ACHN (cell line): ENCODE measurements at regions not wholly inside any gene's neighbourhood (a gene's known extent, or its start where the extent isn't known, plus 50 kb on each side); places are given as distances from the start of the nearest gene placed in this dataset.
A peak's percentile ranks its signal among the peaks of the same experiment; 100 is the strongest.
"Not testable (repeated sequence)": the region's sequence is repeated elsewhere in the genome, so short reads cannot be mapped to it uniquely, and the experiment has no call there.

Source experiments
- DNase-seq: peaks from one replicate; pipeline ENCODE4 v3.0.0-alpha.2; 2015
- in situ Hi-C: cut with HindIII; loops from 2 replicates; pipeline ENCODE4 v1.10.0; 2017; ENCODE audit warnings: low sequenced_read_pairs, low pct_ligation_motif_present, low pct_unique_long_range_greater_than_20kb

GRCh38 chr6:91198588-91199255 is 611.9 kb upstream of the MAP3K7 start:
- in situ Hi-C loops = no loop called here
- DNase-seq = no peak

GRCh38 chr6:91196729-91197128 is 609.9 kb upstream of the MAP3K7 start:
- no peak for DNase-seq
- in situ Hi-C loops = no loop called here

GRCh38 chr6:91193446-91193845 is 606.6 kb upstream of the MAP3K7 start:
- no peak for DNase-seq
- in situ Hi-C loops = no loop called here

- DNase-seq, in situ Hi-C loops: not testable (repeated sequence)
Measured at GRCh38 chr6:91190041-91190440, 603.2 kb upstream of the MAP3K7 start.

DNA sequence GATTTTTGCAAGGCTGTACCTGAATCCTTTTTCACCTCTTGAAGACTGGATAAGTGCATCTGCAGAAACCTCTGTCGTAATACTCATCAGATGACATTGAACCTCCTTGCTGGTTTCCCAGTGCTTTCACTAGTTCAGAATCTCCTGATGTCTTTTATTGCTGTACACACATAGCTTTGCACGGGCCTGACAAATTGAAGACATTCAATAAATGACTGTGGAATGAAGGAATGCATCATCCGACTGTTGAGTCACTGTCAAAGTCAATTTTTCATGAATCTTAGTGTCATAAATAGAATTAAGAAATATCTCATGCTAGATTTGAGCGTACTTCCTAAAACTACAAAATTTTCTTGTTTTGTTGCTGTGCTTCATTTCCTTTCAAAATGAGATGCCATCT is 598.2 kb upstream of the MAP3K7 start:
- in situ Hi-C loops = no loop called here
- no peak for DNase-seq

- in situ Hi-C loops = no loop called here
- DNase-seq = no peak
Measured at GRCh38 chr6:91181416-91181815, 594.5 kb upstream of the MAP3K7 start.

DNA sequence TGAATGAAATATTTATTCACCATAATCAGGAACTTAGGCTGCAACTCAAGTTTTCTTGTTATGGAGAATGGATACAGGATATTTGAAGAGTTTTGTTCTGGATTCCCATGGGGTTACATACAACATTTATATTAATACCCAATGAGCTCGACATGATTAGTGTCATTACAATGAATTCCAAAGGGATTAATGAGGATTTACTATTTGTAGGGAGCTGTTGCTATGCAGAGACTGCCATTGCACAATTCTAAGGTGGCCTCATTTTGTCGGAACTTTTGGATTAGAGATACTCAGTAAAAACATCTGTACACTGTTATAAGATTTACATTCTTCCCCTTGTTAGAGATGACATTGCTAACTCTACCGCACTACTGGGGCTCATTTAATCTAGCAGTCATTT is 586.8 kb upstream of the MAP3K7 start:
- in situ Hi-C loops = no loop called here
- no peak for DNase-seq

DNA sequence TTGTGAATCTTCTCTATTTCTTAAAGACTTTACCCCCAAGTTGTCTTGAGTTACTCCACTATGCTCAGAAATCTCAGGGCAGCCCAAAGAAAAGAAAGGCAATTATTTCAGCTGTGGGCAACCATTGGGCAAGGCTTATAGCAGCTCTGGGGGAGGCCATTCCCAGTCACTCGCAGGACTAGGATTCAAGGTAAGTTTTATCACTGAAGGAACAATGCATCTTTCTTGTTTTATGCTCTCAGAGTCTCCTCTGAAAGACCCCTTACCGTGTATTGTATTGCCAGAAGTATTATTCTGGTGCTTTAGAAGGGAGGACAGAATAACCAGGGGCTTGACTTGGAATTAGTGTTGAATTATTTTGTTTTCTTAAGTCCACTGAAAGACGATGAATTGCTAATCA is 586.3 kb upstream of the MAP3K7 start:
- in situ Hi-C loops = no loop called here
- DNase-seq = no peak

DNA sequence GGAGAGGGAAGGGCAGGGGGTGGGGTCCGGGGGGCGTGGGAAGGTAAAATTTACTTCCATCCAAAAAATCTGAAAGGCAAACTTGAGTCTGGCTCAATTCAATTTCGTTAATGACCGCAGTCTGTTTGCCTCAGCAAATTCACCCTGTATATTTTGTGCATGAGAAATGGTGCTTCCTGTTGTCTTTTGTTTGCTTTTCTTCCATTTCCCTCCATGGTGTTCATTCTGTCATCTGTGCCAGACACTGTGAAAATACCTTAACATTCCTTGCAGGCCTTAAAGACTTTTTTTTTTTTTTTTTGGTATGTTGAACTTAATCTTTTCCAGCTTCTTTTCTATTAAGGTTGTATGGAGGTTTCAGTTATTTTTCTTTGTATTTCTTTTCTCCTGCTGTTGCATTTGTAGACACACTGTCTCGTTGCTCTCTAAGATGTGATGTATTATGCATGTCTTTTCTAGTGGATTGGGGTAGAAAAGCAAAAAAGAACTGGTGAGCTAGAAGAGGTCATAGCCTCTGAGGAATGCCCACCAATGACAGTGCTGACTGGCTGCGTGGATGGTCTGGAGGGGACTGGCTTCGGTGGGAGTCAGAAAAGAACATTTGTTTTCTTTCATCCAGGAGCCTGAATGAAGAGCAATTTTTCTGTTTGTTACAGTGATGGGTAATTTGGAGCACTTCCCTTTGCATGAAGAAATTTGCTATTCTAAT is 585.0 kb upstream of the MAP3K7 start:
- in situ Hi-C loops = no loop called here
- DNase-seq = no peak

DNA sequence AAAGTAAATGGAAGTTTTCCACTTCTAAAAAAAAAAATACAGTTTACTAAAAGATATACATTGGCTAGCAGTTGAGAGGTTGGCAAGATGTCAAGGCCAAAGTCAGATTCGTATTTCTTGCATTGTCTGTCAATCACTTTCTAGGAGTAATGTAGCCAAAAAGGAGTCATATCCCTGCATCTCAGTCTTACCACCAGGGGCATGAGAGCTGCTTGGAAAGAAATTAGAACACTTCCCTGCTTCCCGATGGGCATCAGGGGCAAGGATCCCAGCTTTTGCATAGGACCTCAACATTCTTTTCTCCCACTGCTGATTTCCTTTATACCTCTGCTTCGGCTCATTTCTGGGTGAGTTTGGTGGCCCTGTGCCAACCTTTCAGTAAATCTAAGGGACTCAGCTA is 581.0 kb upstream of the MAP3K7 start:
- in situ Hi-C loops = no loop called here

DNA sequence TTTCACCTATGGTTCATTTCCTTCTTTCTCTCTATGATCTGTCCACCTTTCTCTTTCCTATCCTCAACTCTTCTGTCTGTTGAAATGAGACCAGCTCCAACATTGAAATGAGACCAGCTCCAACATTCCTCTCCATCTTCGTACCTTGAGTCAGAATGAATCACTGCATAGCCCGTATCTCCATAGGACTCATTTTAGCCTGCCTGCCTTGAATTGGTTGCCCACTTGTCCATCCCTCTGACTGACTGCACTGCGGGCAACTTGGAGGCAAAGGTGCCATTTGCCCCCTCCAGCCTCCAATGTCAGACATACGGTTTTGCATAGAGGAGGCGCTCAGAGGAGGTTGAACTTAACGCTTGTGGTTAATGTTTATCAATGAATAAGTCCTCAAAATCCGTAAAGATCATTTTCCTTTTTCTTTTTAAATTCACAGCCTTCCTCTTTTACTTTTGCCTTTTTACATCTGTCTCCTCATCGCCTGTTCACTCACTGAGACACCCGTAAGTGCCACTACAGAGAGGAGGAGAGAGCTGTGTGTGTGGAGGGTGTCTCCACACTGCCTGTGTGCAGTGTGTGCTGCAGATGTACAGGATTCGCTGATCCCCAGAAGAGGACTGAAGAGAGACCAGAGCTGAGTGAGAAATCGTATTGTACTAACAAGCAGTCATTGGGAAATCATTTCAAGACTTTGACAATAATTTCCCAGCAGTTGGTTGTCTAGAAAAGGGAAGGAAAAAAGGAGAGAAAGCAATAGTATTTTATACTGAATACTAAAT is 579.6 kb upstream of the MAP3K7 start:
- DNase-seq = peak; percentile 60
- in situ Hi-C loops = no loop called here

More for the DNA sequence above, 581.0 kb upstream of the MAP3K7 start:
- DNase-seq = peak; percentile 44

- in situ Hi-C loops = no loop called here
- no peak for DNase-seq
Measured at GRCh38 chr6:91164105-91164504, 577.2 kb upstream of the MAP3K7 start.

DNA sequence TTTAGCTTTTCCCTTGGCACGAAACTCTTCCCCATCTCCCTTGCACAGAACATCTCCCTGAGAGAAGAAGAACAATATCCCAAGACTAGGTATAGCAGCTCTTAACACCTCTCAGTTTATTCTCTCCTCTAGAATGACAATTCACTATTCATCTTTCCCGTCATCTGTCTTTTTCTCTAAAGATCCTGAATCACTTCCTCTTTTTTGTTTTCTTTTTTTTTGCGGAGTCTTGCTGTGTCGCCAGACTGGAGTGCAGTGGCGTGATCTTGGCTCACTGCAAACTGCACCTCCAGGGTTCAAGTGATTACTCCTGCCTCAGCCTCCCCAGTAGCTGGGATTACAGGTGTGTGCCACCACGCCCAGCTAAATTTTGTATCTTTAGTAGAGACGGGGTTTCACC is 574.4 kb upstream of the MAP3K7 start:
- DNase-seq = no peak
- in situ Hi-C loops = no loop called here

- in situ Hi-C loops = no loop called here
- no peak for DNase-seq
Measured at GRCh38 chr6:91155129-91155785, 568.4 kb upstream of the MAP3K7 start.

GRCh38 chr6:91152824-91153223 is 566.0 kb upstream of the MAP3K7 start:
- in situ Hi-C loops = no loop called here
- DNase-seq = no peak

DNA sequence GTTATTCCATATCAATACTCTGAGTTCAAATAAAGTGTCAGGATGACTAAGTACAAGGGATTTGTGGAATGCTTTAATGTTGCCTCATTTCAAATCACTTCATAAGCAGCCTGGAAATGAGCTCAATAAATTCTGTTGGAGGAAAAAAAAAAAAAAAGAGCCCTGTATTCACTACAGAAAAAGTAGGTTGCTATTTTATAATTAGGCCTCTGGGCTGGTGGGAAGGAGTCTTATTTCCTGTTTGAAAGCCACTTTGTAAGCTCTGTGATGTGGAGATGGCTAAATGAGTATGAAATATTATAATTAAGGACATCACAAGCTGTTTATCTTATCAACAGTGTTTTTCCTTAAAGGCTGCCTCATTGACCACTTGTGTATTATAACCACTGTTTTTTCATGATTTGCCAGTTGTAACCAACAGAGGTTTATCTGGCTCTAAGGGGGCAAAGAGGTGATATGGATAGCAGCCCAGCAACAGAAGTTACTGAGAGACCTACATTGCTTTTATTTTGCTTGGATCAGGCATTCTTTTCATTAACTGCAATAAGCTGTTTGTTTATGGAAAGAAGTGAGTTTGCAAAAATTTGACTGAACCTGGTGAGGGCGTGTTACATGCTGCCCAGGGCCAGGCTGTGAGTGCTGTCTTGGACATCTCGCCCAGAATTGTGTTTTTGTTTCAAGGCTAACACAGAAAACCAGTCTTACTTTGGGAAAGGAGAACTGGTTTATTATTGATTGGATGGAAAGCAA is 563.3 kb upstream of the MAP3K7 start:
- DNase-seq = no peak
- in situ Hi-C loops = no loop called here

GRCh38 chr6:91149246-91149955 is 562.5 kb upstream of the MAP3K7 start:
- no peak for DNase-seq
- in situ Hi-C loops = no loop called here

DNA sequence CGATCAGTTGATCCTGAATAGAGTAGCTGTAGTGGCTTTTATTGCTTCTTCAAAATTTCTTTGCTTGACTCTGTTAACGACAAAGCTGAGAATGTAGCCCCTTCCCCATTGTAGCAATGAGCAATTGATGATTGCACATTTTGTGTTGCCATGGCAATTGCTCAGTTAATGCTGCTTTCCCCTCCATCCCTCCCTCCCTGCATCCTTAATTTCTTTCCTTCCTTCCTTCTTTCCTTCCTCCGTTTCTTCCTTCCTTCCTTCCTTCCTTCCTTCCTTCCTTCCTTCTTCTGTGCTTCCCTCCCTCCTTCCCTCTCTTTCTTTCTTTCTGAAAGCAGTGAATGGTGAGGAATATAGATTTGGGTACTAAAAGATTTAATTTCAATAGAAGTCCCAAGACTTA is 557.3 kb upstream of the MAP3K7 start:
- in situ Hi-C loops = no loop called here
- no peak for DNase-seq
